ENCODE measurements at regions not wholly inside any gene's neighbourhood (a gene's known extent, or its start where the extent isn't known, plus 50 kb on each side); places are given as distances from the start of the nearest gene placed in this dataset.

- TF ChIP-seq EZH2 (IDR thresholded peaks at IDR 0.05; ENCODE audit: low read depth, unreplicated experiment): no peak
- TF ChIP-seq CTCF (conservative IDR thresholded peaks at IDR 0.05; ENCODE audit: low read depth in 2 of 2): no peak
- TF ChIP-seq POLR2AphosphoS5 (IDR thresholded peaks at IDR 0.05; ENCODE audit: low read depth): no peak
Measured at GRCh38 chr9:13719446-13719845, 440.0 kb upstream of the MPDZ start.

Measured in GM23338 (cell line).